Fibroblast of lung (primary cell): ENCODE measurements at regions not wholly inside any gene's neighbourhood (a gene's known extent, or its start where the extent isn't known, plus 50 kb on each side); places are given as distances from the start of the nearest gene placed in this dataset.

ENCODE experiments used
- DNase-seq, 2 donors: peaks; one replicate each; pipeline versions ENCODE4 v3.0.0 to v3.0.0-alpha.2; 2010; ENCODE audit warnings: low read depth in 2 of 2
- H2AFZ ChIP-seq: 2 replicates; pipeline ENCODE4 v1.5.1; 2012; ENCODE audit warnings: low read length, control low read depth, inconsistent platforms
- H3K27ac ChIP-seq: 2 replicates; pipeline ENCODE4 v1.5.1; 2011; ENCODE audit warnings: low read length, control low read depth; ENCODE audit not compliant: insufficient read depth
- H3K27me3 ChIP-seq: 2 replicates; pipeline ENCODE4 v1.5.1; 2011; ENCODE audit warnings: mild to moderate bottlenecking, low read length; ENCODE audit not compliant: control insufficient read depth, insufficient read depth
- H3K36me3 ChIP-seq: 2 replicates; pipeline ENCODE4 v1.5.1; 2011; ENCODE audit warnings: low read length; ENCODE audit not compliant: control insufficient read depth, insufficient read depth
- H3K4me1 ChIP-seq: 2 replicates; pipeline ENCODE4 v1.5.1; 2011; ENCODE audit warnings: low read length; ENCODE audit not compliant: control insufficient read depth, insufficient read depth; ENCODE audit errors: extremely low read depth
- H3K4me2 ChIP-seq: 2 replicates; pipeline ENCODE4 v1.5.1; 2011; ENCODE audit warnings: low read length, control low read depth; ENCODE audit not compliant: insufficient read depth; ENCODE audit errors: extremely low read depth
- H3K4me3 ChIP-seq, 4 experiments: fragments of 200-600 bp in 1 of 4; sonication (generic) in 1 of 4; replicated peaks in 1 of 4; 2 replicates each; pipeline ENCODE4 v1.5.1; 2011 to 2016; ENCODE audit warnings: low read length in 4 of 4, low read depth in 3 of 4, mild to moderate bottlenecking in 3 of 4, control low read depth in 2 of 4, inconsistent platforms in 1 of 4, mixed read lengths in 1 of 4; ENCODE audit not compliant: insufficient read depth in 1 of 4; ENCODE audit errors: control extremely low read depth in 1 of 4
- H3K79me2 ChIP-seq: 2 replicates; pipeline ENCODE4 v1.5.1; 2012; ENCODE audit warnings: mild to moderate bottlenecking, low read length, inconsistent platforms; ENCODE audit not compliant: control insufficient read depth, insufficient read depth
- H3K9ac ChIP-seq: 2 replicates; pipeline ENCODE4 v1.5.1; 2011; ENCODE audit warnings: mild to moderate bottlenecking, low read length, control low read depth; ENCODE audit not compliant: insufficient read depth
- H3K9me3 ChIP-seq: 2 replicates; pipeline ENCODE4 v1.5.1; 2012; ENCODE audit warnings: low read depth, low read length; ENCODE audit not compliant: control insufficient read depth, insufficient read depth
- H4K20me1 ChIP-seq: 2 replicates; pipeline ENCODE4 v1.5.1; 2011; ENCODE audit warnings: low read length; ENCODE audit not compliant: control insufficient read depth, insufficient read depth; ENCODE audit errors: extremely low read depth
- EZH2 ChIP-seq: IDR thresholded peaks from 2 replicates; pipeline ENCODE4 v1.5.1; 2012; ENCODE audit warnings: low read length, control low read depth, mild to moderate bottlenecking; ENCODE audit errors: missing control alignments
- TF ChIP-seq, protein P1 (sequence below), 2 donors: IDR thresholded peaks in 1 of 2; conservative IDR thresholded peaks in 1 of 2; 1 replicate in 1 of 2; 2 replicates in 1 of 2; pipeline ENCODE4 v1.5.1; 2011 to 2012; ENCODE audit warnings: low read length in 2 of 2, control low read depth in 1 of 2, inconsistent platforms in 1 of 2, low read depth in 1 of 2, mild to moderate bottlenecking in 1 of 2

DNA sequence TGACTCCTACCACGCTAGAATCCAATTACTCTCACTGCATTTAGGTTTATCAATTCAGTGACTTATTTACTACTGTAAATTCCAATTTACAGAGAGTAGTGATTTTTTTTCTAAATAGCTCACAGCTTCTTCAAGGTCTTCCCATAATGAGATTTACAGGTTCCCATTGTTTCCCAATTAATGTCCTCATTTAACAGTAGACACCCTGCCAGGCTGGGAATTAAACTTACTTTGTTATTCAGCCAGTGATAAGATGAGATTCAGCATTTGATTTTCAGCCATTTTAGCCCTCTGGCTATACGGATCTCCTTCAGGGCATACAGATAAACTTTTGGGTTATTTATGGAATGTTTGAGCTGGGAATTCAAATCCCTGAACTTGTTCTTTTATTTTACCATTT, 582.9 kb upstream of the EYS start:
- Histone ChIP-seq H4K20me1 (no peaks in the 10 kb centered on the region), H2AFZ (no peak overlapping the region), H3K9me3 (no peaks in the 10 kb centered on the region), H3K79me2 (no peaks in the 10 kb centered on the region), H3K27me3 (no peaks in the 10 kb centered on the region), H3K4me1 (no peaks in the 10 kb centered on the region), H3K4me3 (no peak overlapping the region), H3K4me2 (no peak overlapping the region), H3K36me3 (no peaks in the 10 kb centered on the region), H3K27ac (no peak overlapping the region), H3K9ac (no peak overlapping the region)
- TF ChIP-seq EZH2 = no peak
- TF ChIP-seq, protein P1, sequence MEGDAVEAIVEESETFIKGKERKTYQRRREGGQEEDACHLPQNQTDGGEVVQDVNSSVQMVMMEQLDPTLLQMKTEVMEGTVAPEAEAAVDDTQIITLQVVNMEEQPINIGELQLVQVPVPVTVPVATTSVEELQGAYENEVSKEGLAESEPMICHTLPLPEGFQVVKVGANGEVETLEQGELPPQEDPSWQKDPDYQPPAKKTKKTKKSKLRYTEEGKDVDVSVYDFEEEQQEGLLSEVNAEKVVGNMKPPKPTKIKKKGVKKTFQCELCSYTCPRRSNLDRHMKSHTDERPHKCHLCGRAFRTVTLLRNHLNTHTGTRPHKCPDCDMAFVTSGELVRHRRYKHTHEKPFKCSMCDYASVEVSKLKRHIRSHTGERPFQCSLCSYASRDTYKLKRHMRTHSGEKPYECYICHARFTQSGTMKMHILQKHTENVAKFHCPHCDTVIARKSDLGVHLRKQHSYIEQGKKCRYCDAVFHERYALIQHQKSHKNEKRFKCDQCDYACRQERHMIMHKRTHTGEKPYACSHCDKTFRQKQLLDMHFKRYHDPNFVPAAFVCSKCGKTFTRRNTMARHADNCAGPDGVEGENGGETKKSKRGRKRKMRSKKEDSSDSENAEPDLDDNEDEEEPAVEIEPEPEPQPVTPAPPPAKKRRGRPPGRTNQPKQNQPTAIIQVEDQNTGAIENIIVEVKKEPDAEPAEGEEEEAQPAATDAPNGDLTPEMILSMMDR (conservative IDR thresholded peaks at IDR 0.05 in 1 of 2, IDR thresholded peaks at IDR 0.05 in 1 of 2; ENCODE audit: low read depth in 1 of 2, low read length in 2 of 2) = no peak
- DNase-seq = no peak

- H3K4me3 ChIP-seq = no peak overlapping the region
These were observed 571.1 kb upstream of the EYS start for GRCh38 chr6:66278115-66278514.

DNA sequence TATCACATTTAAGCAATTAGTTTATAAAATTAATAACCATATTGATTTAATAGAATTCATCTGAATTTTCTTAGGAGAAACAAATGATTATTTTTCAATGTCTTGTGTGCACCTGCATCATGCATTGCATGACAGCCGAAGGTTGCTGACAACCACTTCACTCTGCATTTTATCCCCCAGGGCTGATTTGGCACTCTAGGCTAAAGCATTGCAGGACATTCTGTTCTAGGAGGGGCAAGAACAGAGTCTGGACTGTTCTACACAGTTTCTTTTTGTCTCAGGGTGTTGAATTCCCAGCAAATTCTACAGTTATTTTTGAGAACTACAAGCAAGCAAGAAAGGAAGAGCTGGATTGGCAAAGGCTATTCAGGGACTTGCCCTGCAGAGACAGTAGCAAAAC, 570.4 kb upstream of the EYS start:
- no peak for TF ChIP-seq EZH2
- TF ChIP-seq, protein P1 (conservative IDR thresholded peaks at IDR 0.05 in 1 of 2, IDR thresholded peaks at IDR 0.05 in 1 of 2; ENCODE audit: low read depth in 1 of 2, low read length in 2 of 2) = no peak
- Histone ChIP-seq H2AFZ (no peak overlapping the region), H3K4me3 (no peak overlapping the region), H3K27me3 (no peaks in the 10 kb centered on the region), H3K9me3 (no peaks in the 10 kb centered on the region), H3K36me3 (no peaks in the 10 kb centered on the region), H3K27ac (no peak overlapping the region), H3K4me1 (no peaks in the 10 kb centered on the region), H3K4me2 (no peak overlapping the region), H3K79me2 (no peaks in the 10 kb centered on the region), H4K20me1 (no peaks in the 10 kb centered on the region), H3K9ac (no peak overlapping the region)
- no peak for DNase-seq

More at GRCh38 chr6:66278115-66278514, 571.1 kb upstream of the EYS start:
- Histone ChIP-seq H3K4me2 (no peak overlapping the region), H4K20me1 (no peaks in the 10 kb centered on the region), H3K9ac (no peak overlapping the region), H3K27ac (no peak overlapping the region), H2AFZ (no peak overlapping the region), H3K79me2 (no peaks in the 10 kb centered on the region), H3K36me3 (no peaks in the 10 kb centered on the region), H3K4me1 (no peaks in the 10 kb centered on the region), H3K9me3 (no peaks in the 10 kb centered on the region), H3K27me3 (no peaks in the 10 kb centered on the region)
- no peak for DNase-seq
- TF ChIP-seq, protein P1 (conservative IDR thresholded peaks at IDR 0.05 in 1 of 2, IDR thresholded peaks at IDR 0.05 in 1 of 2; ENCODE audit: low read depth in 1 of 2, low read length in 2 of 2) = no peak
- no peak for TF ChIP-seq EZH2
